ENCODE measurements at regions not wholly inside any gene's neighbourhood (a gene's known extent, or its start where the extent isn't known, plus 50 kb on each side); places are given as distances from the start of the nearest gene placed in this dataset.

GRCh38 chr4:181760560-181760959 lies 482.6 kb upstream of the TENM3 start:
- DNase-seq (ENCODE audit: extremely low spot score, unreplicated experiment): no peak
- no peak for TF ChIP-seq CTCF (IDR thresholded peaks at IDR 0.05)
- H3K27me3 Mint-ChIP-seq (ENCODE audit: unreplicated experiment): no peaks in the 10 kb centered on the region
- peaks cover 25% of the 10 kb centered on the region for H3K4me1 Mint-ChIP-seq (ENCODE audit: unreplicated experiment)
- H3K9me3 Mint-ChIP-seq (ENCODE audit: unreplicated experiment): peaks cover 6% of the 10 kb centered on the region
- no peaks in the 10 kb centered on the region for H3K36me3 Mint-ChIP-seq (ENCODE audit: unreplicated experiment)
- H3K27ac Mint-ChIP-seq (ENCODE audit: unreplicated experiment): no peak overlapping the region
- no peak overlapping the region for H3K4me3 Mint-ChIP-seq (ENCODE audit: unreplicated experiment)

DNA sequence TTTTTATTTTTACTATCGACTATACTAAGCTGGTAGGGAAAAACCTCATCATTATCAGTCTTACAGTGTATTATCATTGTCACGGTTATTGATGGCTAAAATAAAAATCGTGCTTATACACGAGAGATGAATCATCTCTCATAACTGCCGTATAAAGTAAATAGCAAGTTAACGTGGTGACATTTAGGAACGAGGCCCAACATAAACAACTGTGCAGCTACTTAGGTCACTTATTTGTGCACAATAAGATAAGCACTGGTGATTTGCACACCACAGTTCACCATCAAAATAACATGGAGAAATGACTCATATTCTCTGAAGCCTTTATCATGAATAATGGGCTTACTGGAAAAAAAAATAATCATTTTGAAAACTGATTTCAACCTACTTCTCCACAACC lies 482.0 kb upstream of the TENM3 start:
- Mint-ChIP-seq H3K27ac (ENCODE audit: unreplicated experiment) (no peak overlapping the region), H3K4me1 (ENCODE audit: unreplicated experiment) (peaks cover 23% of the 10 kb centered on the region), H3K36me3 (ENCODE audit: unreplicated experiment) (no peaks in the 10 kb centered on the region), H3K9me3 (ENCODE audit: unreplicated experiment) (peaks cover 6% of the 10 kb centered on the region), H3K27me3 (ENCODE audit: unreplicated experiment) (no peaks in the 10 kb centered on the region), H3K4me3 (ENCODE audit: unreplicated experiment) (no peak overlapping the region)
- no peak for DNase-seq (ENCODE audit: extremely low spot score, unreplicated experiment)
- TF ChIP-seq CTCF (IDR thresholded peaks at IDR 0.05): no peak

DNA sequence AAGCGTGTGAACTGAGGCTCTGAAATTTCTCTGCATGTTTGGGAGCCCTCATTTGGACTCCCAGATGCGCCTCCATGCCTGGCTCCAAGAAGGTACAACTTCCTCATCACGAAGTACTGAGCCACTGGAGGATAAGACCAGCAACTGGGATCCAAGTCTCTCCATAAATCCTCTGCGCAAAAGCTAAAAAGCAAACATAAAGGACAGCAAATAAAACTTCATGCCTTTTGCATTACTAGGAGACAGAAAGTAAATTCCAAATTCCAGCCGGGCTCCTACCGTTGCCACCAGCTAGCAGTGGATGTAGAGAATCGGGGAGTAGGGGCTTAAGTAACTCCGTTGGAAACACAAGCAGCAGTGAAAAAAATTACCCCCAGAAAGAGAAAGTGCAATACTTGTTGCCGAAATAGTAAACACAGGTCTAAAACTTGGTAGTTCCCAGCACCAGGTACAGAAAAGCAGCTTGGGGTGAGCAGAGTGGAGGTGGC lies 477.1 kb upstream of the TENM3 start:
- Mint-ChIP-seq H3K4me1 (ENCODE audit: unreplicated experiment) (peaks cover 8% of the 10 kb centered on the region), H3K9me3 (ENCODE audit: unreplicated experiment) (no peaks in the 10 kb centered on the region), H3K36me3 (ENCODE audit: unreplicated experiment) (no peaks in the 10 kb centered on the region), H3K27ac (ENCODE audit: unreplicated experiment) (peak overlapping the region; percentile 16), H3K4me3 (ENCODE audit: unreplicated experiment) (no peak overlapping the region), H3K27me3 (ENCODE audit: unreplicated experiment) (no peaks in the 10 kb centered on the region)
- TF ChIP-seq CTCF (IDR thresholded peaks at IDR 0.05): no peak
- no peak for DNase-seq (ENCODE audit: extremely low spot score, unreplicated experiment)

DNA sequence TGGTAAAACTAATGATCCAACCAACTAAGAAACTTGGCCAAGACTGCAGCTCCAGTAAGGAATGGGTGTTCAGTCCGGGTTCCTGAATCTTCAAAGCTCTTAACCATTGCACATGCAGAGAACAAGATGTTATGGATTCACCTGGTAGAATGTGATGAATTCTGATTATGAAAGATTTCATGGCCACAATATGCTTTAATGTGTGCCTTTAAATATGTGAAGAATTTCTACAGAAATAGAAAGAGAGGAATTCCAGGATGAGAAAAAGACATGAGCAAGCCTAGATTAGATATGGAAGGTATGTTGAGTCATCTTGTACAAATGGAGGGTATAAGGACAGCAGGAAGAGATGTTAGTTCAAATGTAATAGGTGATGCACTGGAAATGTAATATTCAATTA lies 472.2 kb upstream of the TENM3 start:
- H3K36me3 Mint-ChIP-seq (ENCODE audit: unreplicated experiment): no peaks in the 10 kb centered on the region
- H3K27me3 Mint-ChIP-seq (ENCODE audit: unreplicated experiment): no peaks in the 10 kb centered on the region
- no peaks in the 10 kb centered on the region for H3K9me3 Mint-ChIP-seq (ENCODE audit: unreplicated experiment)
- H3K4me3 Mint-ChIP-seq (ENCODE audit: unreplicated experiment): no peak overlapping the region
- H3K4me1 Mint-ChIP-seq (ENCODE audit: unreplicated experiment): no peaks in the 10 kb centered on the region
- no peak for DNase-seq (ENCODE audit: extremely low spot score, unreplicated experiment)
- no peak overlapping the region for H3K27ac Mint-ChIP-seq (ENCODE audit: unreplicated experiment)
- TF ChIP-seq CTCF (IDR thresholded peaks at IDR 0.05): no peak

DNA sequence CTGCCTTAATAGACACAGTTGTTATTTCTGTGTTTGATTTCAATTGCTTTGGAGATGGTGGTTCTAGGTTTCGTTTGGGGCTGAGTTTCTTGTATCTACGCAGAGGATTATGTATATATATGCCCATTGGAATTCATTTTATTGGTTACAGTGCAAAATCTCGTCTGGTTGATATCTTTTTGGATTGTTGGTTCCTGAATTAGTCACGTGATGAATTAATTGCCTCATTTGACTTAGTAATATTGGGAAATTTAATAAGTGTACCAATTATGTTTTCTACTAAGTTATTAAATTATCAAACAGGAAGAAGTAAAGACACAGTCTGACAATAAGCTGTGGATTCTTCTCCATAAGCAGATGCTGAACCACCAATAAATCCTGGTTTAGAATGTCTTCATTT lies 467.9 kb upstream of the TENM3 start:
- DNase-seq (ENCODE audit: extremely low spot score, unreplicated experiment): no peak
- no peak for TF ChIP-seq CTCF (IDR thresholded peaks at IDR 0.05)
- H3K27ac Mint-ChIP-seq (ENCODE audit: unreplicated experiment): no peak overlapping the region

More for the DNA sequence above, 467.9 kb upstream of the TENM3 start:
- H3K4me1 Mint-ChIP-seq (ENCODE audit: unreplicated experiment): no peaks in the 10 kb centered on the region
- no peak overlapping the region for H3K4me3 Mint-ChIP-seq (ENCODE audit: unreplicated experiment)
- H3K27me3 Mint-ChIP-seq (ENCODE audit: unreplicated experiment): no peaks in the 10 kb centered on the region
- no peaks in the 10 kb centered on the region for H3K9me3 Mint-ChIP-seq (ENCODE audit: unreplicated experiment)
- no peaks in the 10 kb centered on the region for H3K36me3 Mint-ChIP-seq (ENCODE audit: unreplicated experiment)

All from osteocyte (in vitro differentiated cells).